Tibial nerve (tissue), 4 donors: ENCODE measurements at regions not wholly inside any gene's neighbourhood (a gene's known extent, or its start where the extent isn't known, plus 50 kb on each side); places are given as distances from the start of the nearest gene placed in this dataset.

ENCODE experiments used
- EP300 ChIP-seq, 2 donors: sonication (generic); formaldehyde crosslinking; IDR thresholded peaks; one replicate each; pipeline ENCODE4 v1.6.1; 2017; ENCODE audit warnings: antibody characterized with exemption in 2 of 2, mild to moderate bottlenecking in 1 of 2
- POLR2A ChIP-seq, 2 donors: fragments of 450-650 bp; IDR thresholded peaks; one replicate each; pipeline ENCODE4 v1.6.1; 2017; ENCODE audit warnings: antibody characterized with exemption in 2 of 2, mild to moderate bottlenecking in 2 of 2, moderate library complexity in 2 of 2
- TF ChIP-seq, protein P1 (sequence below), 5 experiments: fragments of 200-600 bp in 3 of 5; fragments of 450-650 bp in 2 of 5; sonication (generic) in 3 of 5; IDR thresholded peaks; one replicate each; pipeline ENCODE4 v1.5.1; 2016 to 2019; ENCODE audit warnings: antibody characterized with exemption in 5 of 5, mild to moderate bottlenecking in 3 of 5, moderate library complexity in 2 of 5

DNA sequence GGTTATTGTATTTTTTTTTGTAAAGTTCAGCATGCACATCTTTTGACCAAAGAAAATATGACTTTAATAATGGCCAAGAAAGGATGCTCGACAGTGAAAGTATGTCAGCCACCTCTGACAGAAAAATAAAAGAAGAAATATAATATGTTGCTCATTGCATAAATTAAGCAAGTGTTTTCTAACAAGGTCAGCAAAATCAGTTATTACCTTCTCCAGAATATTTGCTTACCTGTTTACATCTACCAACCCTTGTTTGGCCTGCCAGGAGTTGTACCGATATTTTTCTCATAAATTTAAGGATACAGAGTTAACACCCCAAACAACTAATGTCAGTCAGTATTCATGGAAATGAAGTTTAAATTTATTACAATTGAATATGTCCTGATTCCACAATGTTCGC is 685.4 kb downstream of the PLA2G4A start:
- TF ChIP-seq, protein P1, sequence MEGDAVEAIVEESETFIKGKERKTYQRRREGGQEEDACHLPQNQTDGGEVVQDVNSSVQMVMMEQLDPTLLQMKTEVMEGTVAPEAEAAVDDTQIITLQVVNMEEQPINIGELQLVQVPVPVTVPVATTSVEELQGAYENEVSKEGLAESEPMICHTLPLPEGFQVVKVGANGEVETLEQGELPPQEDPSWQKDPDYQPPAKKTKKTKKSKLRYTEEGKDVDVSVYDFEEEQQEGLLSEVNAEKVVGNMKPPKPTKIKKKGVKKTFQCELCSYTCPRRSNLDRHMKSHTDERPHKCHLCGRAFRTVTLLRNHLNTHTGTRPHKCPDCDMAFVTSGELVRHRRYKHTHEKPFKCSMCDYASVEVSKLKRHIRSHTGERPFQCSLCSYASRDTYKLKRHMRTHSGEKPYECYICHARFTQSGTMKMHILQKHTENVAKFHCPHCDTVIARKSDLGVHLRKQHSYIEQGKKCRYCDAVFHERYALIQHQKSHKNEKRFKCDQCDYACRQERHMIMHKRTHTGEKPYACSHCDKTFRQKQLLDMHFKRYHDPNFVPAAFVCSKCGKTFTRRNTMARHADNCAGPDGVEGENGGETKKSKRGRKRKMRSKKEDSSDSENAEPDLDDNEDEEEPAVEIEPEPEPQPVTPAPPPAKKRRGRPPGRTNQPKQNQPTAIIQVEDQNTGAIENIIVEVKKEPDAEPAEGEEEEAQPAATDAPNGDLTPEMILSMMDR (IDR thresholded peaks at IDR 0.05), result no peak
- TF ChIP-seq POLR2A (IDR thresholded peaks at IDR 0.05) (no peak), EP300 (IDR thresholded peaks at IDR 0.05) (no peak)
